HPDE6-E6E7 (cell line): ENCODE measurements at regions not wholly inside any gene's neighbourhood (a gene's known extent, or its start where the extent isn't known, plus 50 kb on each side); places are given as distances from the start of the nearest gene placed in this dataset.
"Not testable (repeated sequence)": the region's sequence is repeated elsewhere in the genome, so short reads cannot be mapped to it uniquely, and the experiment has no call there.

Source experiments
- DNase-seq: peaks from one replicate; pipeline ENCODE4 v3.0.0; 2011; ENCODE audit warnings: missing footprints; ENCODE audit errors: extremely low spot score

GRCh38 chr16:59113004-59113670 is 379.0 kb upstream of the GOT2 start:
- DNase-seq: no peak

DNA sequence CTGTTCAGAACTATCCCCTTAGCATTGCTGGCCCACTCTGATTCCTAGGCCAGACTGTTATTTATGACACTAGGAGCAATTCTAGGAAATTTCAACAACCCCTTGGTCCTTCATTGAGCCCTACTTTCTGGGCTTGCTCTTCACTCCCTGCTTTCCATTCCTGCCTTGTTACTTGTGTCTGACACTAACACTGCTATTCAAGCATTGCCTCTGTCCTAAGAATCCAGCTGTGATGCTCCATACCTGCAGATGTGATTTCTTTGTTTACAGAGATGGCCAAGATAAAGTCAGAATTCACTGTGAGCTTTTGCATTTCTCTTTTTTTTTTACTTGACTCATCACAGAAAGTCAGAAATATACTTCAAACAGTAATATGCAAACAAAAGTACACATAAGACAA is 377.2 kb upstream of the GOT2 start:
- DNase-seq: no peak

- DNase-seq: no peak
Measured at GRCh38 chr16:59108374-59108773, 374.3 kb upstream of the GOT2 start.

DNA sequence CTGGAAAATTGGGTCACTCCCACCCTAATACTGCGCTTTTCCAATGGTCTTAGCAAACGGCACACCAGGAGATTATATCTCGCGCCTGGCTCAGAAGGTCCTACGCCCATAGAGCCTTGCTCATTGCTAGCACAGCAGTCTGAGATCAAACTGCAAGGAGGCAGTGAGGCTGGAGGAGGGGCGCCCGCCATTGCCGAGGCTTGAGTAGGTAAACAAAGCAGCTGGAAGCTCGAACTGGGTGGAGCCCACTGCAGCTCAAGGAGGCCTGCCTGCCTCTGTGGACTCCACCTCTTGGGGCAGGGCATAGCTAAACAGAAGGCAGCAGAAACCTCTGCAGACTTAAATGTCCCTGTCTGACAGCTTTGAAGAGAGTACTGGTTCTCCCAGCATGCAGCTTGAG is 362.6 kb upstream of the GOT2 start:
- not testable (repeated sequence) for DNase-seq

GRCh38 chr16:59090541-59090940 is 356.4 kb upstream of the GOT2 start:
- no peak for DNase-seq

- DNase-seq: no peak
Measured at GRCh38 chr16:59088431-59088830, 354.3 kb upstream of the GOT2 start.

DNA sequence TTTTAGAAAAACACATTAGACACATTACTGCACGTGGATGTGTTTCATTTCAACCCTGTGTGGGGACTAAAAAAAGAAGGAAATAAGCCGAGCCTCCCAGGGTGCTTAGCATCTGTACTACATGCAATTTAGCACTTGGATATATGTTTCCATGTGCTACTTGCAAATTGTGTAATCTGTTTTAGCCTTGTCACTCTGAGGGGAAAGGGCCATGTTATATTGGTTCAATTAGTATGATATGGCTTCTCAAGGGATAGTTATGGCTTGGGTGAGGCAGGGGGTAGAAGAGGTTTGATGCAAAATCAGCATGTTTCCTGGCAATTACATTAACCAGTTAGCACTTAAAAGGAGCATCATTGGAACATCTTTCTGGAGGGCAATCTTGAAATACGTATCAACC is 353.5 kb upstream of the GOT2 start:
- no peak for DNase-seq

GRCh38 chr16:59067205-59067604 is 333.1 kb upstream of the GOT2 start:
- no peak for DNase-seq

- DNase-seq: peak; percentile 6
Measured at GRCh38 chr16:59060207-59060606, 326.1 kb upstream of the GOT2 start.

DNA sequence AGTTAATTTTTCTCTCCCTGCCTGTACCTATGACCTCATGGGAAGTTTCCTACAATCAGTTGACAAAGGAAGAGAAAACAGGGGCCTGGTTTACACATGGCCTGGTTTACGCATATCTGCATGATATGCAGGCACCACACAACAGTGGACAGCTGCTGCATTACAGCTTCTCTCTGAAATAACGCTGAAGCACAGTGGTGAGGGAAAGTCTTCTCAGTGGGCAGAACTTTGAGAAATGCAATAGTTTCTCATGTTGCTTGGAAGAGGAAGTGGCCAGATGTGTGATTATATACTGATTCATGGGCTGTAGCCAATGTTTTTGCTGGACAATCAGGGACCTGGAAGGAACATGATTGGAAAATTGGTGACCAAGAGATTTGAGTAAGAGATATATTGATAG is 324.1 kb upstream of the GOT2 start:
- DNase-seq: no peak

DNA sequence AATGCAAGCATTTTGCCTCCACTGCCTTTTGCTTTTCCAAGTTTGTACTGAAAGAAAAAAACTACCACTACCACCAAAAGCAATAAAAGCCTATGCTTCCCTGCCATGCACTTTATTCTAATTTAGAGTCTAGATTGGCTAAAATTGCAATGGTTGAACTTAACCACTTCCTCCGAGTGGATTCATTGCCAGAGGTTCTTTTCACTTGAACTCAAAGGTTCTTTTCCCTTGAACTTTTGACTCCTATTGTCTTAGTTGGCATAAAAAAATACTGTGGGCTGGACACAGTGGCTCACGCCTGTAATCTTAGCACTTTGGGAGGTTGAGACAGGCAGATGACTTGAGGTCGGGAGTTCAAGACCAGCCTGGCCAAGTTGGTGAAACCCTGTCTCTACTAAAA is 319.8 kb upstream of the GOT2 start:
- DNase-seq: no peak

- no peak for DNase-seq
Measured at GRCh38 chr16:59052231-59052630, 318.1 kb upstream of the GOT2 start.

DNA sequence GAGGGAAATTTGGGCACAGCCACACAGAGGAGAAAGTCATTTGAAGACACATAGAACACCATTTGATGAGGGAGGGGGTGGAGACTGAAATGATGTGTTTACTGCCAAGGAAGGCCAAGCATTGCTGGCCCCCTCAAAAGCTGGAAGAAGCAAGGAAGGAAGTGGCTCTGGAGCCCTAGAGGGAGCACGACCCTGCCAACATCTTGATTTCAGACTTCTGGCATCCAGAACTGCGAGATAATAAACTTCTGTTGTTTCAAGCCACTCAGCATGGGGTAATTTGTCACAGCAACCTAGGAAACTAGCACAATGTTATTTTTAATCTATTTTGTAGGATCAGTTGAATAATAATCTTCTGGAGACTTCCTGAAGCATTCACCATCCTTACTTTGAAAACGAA is 314.8 kb upstream of the GOT2 start:
- DNase-seq: no peak

- DNase-seq: no peak
Measured at GRCh38 chr16:59047114-59047513, 313.0 kb upstream of the GOT2 start.

DNA sequence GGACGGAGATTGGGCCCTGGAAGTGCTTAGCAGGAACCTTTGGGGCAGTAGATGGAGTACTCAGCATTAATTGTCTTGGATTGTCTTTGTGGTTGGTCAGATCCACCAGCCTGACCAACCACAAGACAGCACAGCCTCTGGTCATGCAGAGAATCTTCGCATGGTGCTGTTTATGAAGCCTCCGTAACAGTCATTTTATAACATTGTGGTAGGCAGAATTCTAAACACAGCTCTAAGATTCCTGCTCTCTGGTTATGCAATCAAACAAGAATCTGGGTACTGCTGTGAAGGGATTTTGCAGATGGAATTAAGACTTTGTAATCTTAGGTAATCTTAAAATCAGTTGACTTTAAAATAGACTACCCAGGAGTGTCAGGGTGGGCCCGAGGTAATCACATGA is 312.2 kb upstream of the GOT2 start:
- no peak for DNase-seq

- no peak for DNase-seq
Measured at GRCh38 chr16:59045501-59045900, 311.4 kb upstream of the GOT2 start.

- no peak for DNase-seq
Measured at GRCh38 chr16:59044616-59045015, 310.5 kb upstream of the GOT2 start.

DNA sequence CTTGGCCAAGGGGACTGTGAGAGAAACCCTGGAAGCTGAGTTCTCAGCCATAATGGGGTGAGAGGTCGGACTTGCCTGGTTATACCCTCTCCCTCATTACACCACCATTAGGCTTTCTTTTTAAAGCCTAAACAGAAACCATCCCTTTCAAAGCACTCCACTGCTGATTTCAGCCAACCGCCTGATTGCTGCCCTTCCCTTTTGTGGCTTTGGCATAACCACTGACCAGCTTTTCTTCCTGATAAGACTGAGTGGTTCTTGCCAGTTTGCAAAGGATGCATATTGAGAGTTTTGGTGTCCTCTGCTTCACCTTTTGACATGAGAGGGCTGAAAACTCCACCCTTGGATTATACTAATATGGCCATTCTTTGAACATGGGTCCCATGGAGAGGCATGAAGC is 308.2 kb upstream of the GOT2 start:
- DNase-seq: no peak

DNA sequence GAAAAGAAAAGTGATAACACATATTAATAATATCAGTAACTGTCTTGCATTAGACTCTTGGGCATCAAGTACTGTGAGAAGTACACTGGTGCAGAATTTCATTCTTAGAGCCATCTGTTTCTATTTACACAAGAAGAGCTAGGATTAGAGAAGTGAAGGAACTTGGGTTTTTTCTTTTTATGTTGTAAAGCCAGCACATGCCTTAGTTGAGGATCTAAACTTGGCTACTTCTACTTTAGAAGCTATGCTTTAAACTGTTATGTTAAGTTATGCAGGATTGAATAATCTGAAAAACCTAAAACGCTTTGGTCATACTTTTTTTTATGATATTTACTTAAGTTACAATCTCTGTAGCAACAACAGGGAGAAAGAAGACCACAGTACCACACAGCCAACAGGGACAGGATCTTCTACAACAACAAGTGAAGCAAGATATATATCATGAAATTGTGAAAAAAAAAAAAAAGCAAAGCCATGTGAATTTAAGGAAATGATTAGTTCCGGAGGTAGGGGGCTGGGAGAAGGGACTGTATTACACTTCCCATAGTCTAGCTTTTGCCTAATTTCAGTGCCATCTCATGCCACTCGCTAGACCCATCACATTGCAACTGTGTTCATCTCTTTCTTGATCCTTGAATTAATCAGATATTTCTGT is 305.1 kb upstream of the GOT2 start:
- DNase-seq: no peak

DNA sequence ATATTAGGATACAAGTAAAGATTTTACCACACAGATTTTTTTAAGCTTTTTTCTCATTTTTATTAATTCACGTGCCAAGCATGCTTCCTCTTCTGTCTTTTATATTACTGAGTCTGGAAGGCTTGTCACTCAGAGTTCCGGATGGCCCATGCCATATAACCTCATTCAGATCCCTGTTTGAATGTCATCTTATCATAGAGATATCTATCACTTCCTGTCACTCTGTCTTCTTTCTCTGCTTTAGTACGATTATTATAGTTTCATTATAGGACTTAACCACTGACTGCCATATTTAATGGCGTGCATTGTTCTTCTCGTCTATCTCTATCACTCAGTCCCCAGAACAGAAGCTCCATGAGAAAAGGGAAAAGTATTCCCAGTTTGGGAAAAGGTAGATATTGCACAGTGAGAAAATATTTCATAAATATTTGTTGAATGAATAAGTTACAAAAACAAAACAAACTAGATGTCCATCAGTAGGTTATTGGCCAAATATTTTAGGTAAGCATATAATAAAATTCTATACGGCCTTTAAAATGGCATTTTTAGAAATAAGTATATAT is 296.9 kb upstream of the GOT2 start:
- DNase-seq: no peak

GRCh38 chr16:59021751-59022150 is 287.6 kb upstream of the GOT2 start:
- DNase-seq: peak; percentile 6

DNA sequence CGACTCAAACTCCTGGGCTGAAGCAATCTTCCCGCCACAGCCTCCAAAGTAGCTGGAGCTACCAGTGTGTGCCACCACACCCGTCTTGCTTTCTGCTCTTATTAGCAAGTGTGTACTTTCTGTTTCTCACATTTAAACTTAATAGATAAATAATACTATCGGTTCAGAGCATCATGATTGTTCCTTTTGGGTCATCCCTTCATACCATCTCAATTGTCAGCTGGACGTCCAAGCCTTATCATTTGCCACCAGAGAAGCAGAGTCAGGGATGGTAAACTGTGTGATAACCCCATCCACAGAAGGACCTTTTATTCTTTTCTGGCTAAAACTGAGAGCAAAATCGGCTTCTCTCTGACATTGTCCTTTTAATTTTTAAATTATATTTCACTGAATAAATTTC is 279.8 kb upstream of the GOT2 start:
- DNase-seq: no peak

GRCh38 chr16:58999762-59000161 is 265.6 kb upstream of the GOT2 start:
- no peak for DNase-seq

DNA sequence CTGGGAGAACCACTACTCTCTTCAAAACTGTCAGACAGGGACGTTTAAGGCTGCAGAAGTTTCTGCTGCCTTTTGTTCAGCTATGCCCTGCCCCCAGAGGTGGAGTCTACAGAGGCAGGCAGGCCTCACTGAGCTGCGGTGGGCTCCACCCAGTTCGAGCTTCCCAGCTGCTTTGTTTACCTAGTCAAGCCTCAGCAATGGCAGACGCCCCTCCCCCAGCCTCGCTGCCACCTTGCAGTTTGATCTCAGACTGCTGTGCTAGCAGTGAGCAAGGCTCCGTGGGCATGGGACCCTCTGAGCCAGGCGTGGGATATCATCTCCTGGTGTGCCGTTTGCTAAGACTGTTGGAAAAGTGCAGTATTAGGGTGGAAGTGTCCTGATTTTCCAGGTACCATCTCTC is 258.6 kb upstream of the GOT2 start:
- DNase-seq: not testable (repeated sequence)
